IMR-90 (cell line): ENCODE measurements at regions not wholly inside any gene's neighbourhood (a gene's known extent, or its start where the extent isn't known, plus 50 kb on each side); places are given as distances from the start of the nearest gene placed in this dataset.

Experiments used
- ATAC-seq: fragments of 200-7000 bp; cut with Tn5 transposase; 2 replicates; pipeline ENCODE4 v1.9.1; 2020; ENCODE audit warnings: low read depth, mild to moderate bottlenecking, moderate library complexity
- BruUV-seq: library from RNA; stranded (reverse); fragments of 400-500 nt; replicated peaks from 2 replicates; lab custom pipeline; 2021; lab: Mats Ljungman, UMichigan
- CTCF ChIA-PET: fragments of 300-600 bp; formaldehyde crosslinking; extraction: SDS; loops from one replicate; lab custom pipeline; 2021; ENCODE audit warnings: antibody characterized with exemption; lab: Yijun Ruan, JAX
- POLR2A ChIA-PET: fragments of 300-600 bp; sonication (Branson Sonifier 250); formaldehyde crosslinking; loops from one replicate; lab custom pipeline; 2022; ENCODE audit warnings: antibody characterized with exemption; ENCODE audit not compliant: unreplicated experiment; lab: Charles Lee
- DNase-seq: peaks from one replicate; pipeline ENCODE4 v3.0.0; 2013
- H2AFZ ChIP-seq: replicated peaks from 2 replicates; pipeline ENCODE3; 2013; ENCODE audit warnings: low read length, mild to moderate bottlenecking; ENCODE audit not compliant: poor library complexity
- H2AK5ac ChIP-seq: 2 replicates; pipeline ENCODE4 v1.6.1; 2013; ENCODE audit warnings: low read depth, low read length, inconsistent platforms
- H2AK9ac ChIP-seq: replicated peaks from 2 replicates; pipeline ENCODE3; 2013; ENCODE audit warnings: mild to moderate bottlenecking, low read depth, low read length, moderate library complexity; ENCODE audit not compliant: poor library complexity
- H2BK120ac ChIP-seq: 2 replicates; pipeline ENCODE4 v1.6.1; 2013; ENCODE audit warnings: low read depth, low read length, inconsistent platforms
- H2BK15ac ChIP-seq: 3 replicates; pipeline ENCODE4 v1.6.1; 2013; ENCODE audit warnings: low read depth, low read length, inconsistent platforms
- H2BK20ac ChIP-seq: 2 replicates; pipeline ENCODE4 v1.6.1; 2013; ENCODE audit warnings: low read depth, mild to moderate bottlenecking, inconsistent platforms, low read length, moderate library complexity
- H2BK5ac ChIP-seq: 2 replicates; pipeline ENCODE4 v1.6.1; 2013; ENCODE audit warnings: mild to moderate bottlenecking, low read depth, low read length, inconsistent platforms; ENCODE audit not compliant: poor library complexity, severe bottlenecking
- H3K14ac ChIP-seq: replicated peaks from 2 replicates; pipeline ENCODE4 v1.6.1; 2013; ENCODE audit warnings: low read depth, low read length, inconsistent platforms
- H3K18ac ChIP-seq: 2 replicates; pipeline ENCODE4 v1.6.1; 2013; ENCODE audit warnings: low read depth, low read length, control low read depth
- H3K23ac ChIP-seq: 2 replicates; pipeline ENCODE4 v1.6.1; 2013; ENCODE audit warnings: low read depth, low read length, inconsistent platforms
- H3K27ac ChIP-seq: 2 replicates; pipeline ENCODE4 v1.5.1; 2013; ENCODE audit warnings: mild to moderate bottlenecking, control low read depth, low read length; ENCODE audit not compliant: insufficient read depth
- H3K27me3 ChIP-seq: 2 replicates; pipeline ENCODE4 v1.6.1; 2013; ENCODE audit warnings: low read length; ENCODE audit not compliant: control insufficient read depth, insufficient read depth
- H3K36me3 ChIP-seq: 2 replicates; pipeline ENCODE4 v1.6.1; 2013; ENCODE audit warnings: low read length, mixed read lengths; ENCODE audit not compliant: control insufficient read depth, insufficient read depth
- H3K4ac ChIP-seq: 2 replicates; pipeline ENCODE4 v1.6.1; 2013; ENCODE audit warnings: low read depth, low read length, inconsistent platforms
- H3K4me1 ChIP-seq: 2 replicates; pipeline ENCODE4 v1.6.1; 2013; ENCODE audit warnings: low read length, mixed read lengths; ENCODE audit not compliant: control insufficient read depth, insufficient read depth
- H3K4me2 ChIP-seq: 2 replicates; pipeline ENCODE4 v1.6.1; 2013; ENCODE audit warnings: low read depth, mild to moderate bottlenecking, control low read depth, low read length, moderate library complexity
- H3K4me3 ChIP-seq: 2 replicates; pipeline ENCODE4 v1.5.1; 2013; ENCODE audit warnings: low read depth, mild to moderate bottlenecking, control low read depth, low read length, moderate library complexity; ENCODE audit not compliant: insufficient read depth
- H3K56ac ChIP-seq: 2 replicates; pipeline ENCODE4 v1.6.1; 2013; ENCODE audit warnings: low read length, inconsistent platforms; ENCODE audit not compliant: insufficient read depth; ENCODE audit errors: extremely low read depth
- H3K79me1 ChIP-seq, 2 experiments: 2 replicates each; pipeline ENCODE4 v1.6.1; 2013; ENCODE audit warnings: low read length in 2 of 2, inconsistent platforms in 1 of 2, low read depth in 1 of 2
- H3K9ac ChIP-seq: 2 replicates; pipeline ENCODE4 v1.6.1; 2013; ENCODE audit warnings: low read depth, low read length, control low read depth
- H3K9me1 ChIP-seq: 2 replicates; pipeline ENCODE4 v1.6.1; 2013; ENCODE audit warnings: low read length, inconsistent platforms; ENCODE audit not compliant: insufficient read depth
- H3K9me3 ChIP-seq: 2 replicates; pipeline ENCODE4 v1.6.1; 2013; ENCODE audit warnings: low read length; ENCODE audit not compliant: control insufficient read depth, insufficient read depth
- H4K20me1 ChIP-seq: 2 replicates; pipeline ENCODE4 v1.6.1; 2013; ENCODE audit warnings: low read length, inconsistent platforms; ENCODE audit not compliant: insufficient read depth
- H4K5ac ChIP-seq: 2 replicates; pipeline ENCODE4 v1.6.1; 2013; ENCODE audit warnings: mild to moderate bottlenecking, low read depth, low read length, control low read depth
- H4K8ac ChIP-seq, 2 experiments: 2 replicates each; pipeline ENCODE4 v1.6.1; 2013; ENCODE audit warnings: low read depth in 2 of 2, low read length in 2 of 2, control low read depth in 1 of 2, inconsistent platforms in 1 of 2
- H4K91ac ChIP-seq: 2 replicates; pipeline ENCODE4 v1.6.1; 2013; ENCODE audit warnings: low read depth, low read length, inconsistent platforms; ENCODE audit not compliant: insufficient read depth
- BHLHE40 ChIP-seq: fragments of 150-350 bp; IDR thresholded peaks from 2 replicates; pipeline ENCODE4 v1.6.1; 2016; ENCODE audit warnings: mild to moderate bottlenecking, low read depth, low read length
- CEBPB ChIP-seq: IDR thresholded peaks from 2 replicates; pipeline ENCODE4 v1.6.1; 2012; ENCODE audit warnings: low read depth, low read length, improper control_type of control experiment
- CHD1 ChIP-seq: IDR thresholded peaks from 2 replicates; pipeline ENCODE4 v1.6.1; 2012; ENCODE audit warnings: low read depth, low read length, improper control_type of control experiment
- CTCF ChIP-seq: conservative IDR thresholded peaks from 2 replicates; pipeline ENCODE4 v1.5.1; 2012; ENCODE audit warnings: mild to moderate bottlenecking, low read depth, low read length, improper control_type of control experiment
- ELK1 ChIP-seq: fragments of 150-350 bp; IDR thresholded peaks from 2 replicates; pipeline ENCODE4 v1.6.1; 2016; ENCODE audit warnings: low read depth, mild to moderate bottlenecking, low read length, moderate library complexity, borderline replicate concordance
- FOS ChIP-seq: fragments of 150-350 bp; IDR thresholded peaks from 2 replicates; pipeline ENCODE4 v1.6.1; 2016; ENCODE audit warnings: low read depth, low read length
- MAFK ChIP-seq: IDR thresholded peaks from 2 replicates; pipeline ENCODE4 v1.6.1; 2012; ENCODE audit warnings: low read depth, low read length, improper control_type of control experiment
- MAZ ChIP-seq: IDR thresholded peaks from 2 replicates; pipeline ENCODE4 v1.6.1; 2012; ENCODE audit warnings: low read depth, mild to moderate bottlenecking, low read length, improper control_type of control experiment, moderate library complexity, borderline replicate concordance
- MXI1 ChIP-seq: IDR thresholded peaks from 2 replicates; pipeline ENCODE4 v1.6.1; 2012; ENCODE audit warnings: low read depth, mild to moderate bottlenecking, low read length, moderate library complexity, borderline replicate concordance
- NFE2L2 ChIP-seq: fragments of 150-350 bp; IDR thresholded peaks from 2 replicates; pipeline ENCODE4 v1.6.1; 2016; ENCODE audit warnings: low read depth, mild to moderate bottlenecking, low read length
- POLR2A ChIP-seq: IDR thresholded peaks from 2 replicates; pipeline ENCODE4 v1.6.1; 2012; ENCODE audit warnings: mild to moderate bottlenecking, low read depth, low read length
- RAD21 ChIP-seq: IDR thresholded peaks from 2 replicates; pipeline ENCODE4 v1.6.1; 2012; ENCODE audit warnings: low read length, improper control_type of control experiment
- RCOR1 ChIP-seq: IDR thresholded peaks from 2 replicates; pipeline ENCODE4 v1.6.1; 2012; ENCODE audit warnings: mild to moderate bottlenecking, low read length, improper control_type of control experiment; ENCODE audit not compliant: insufficient replicate concordance
- RFX5 ChIP-seq: IDR thresholded peaks from 2 replicates; pipeline ENCODE4 v1.8.0; 2012; ENCODE audit warnings: low read depth, mild to moderate bottlenecking, low read length, moderate library complexity
- SMC3 ChIP-seq: fragments of 150-350 bp; IDR thresholded peaks from 2 replicates; pipeline ENCODE4 v1.6.1; 2016; ENCODE audit warnings: low read depth, mild to moderate bottlenecking, antibody characterized with exemption, low read length, moderate library complexity
- USF2 ChIP-seq: fragments of 150-350 bp; IDR thresholded peaks from 2 replicates; pipeline ENCODE4 v1.6.1; 2017; ENCODE audit warnings: mild to moderate bottlenecking, antibody characterized with exemption, low read length, low read depth
- dilution Hi-C: fragments of 300-500 bp; cut with HindIII; formaldehyde crosslinking; loops from one replicate; pipeline ENCODE4 v1.14.3; 2018; ENCODE audit warnings: low sequenced_read_pairs; ENCODE audit not compliant: unreplicated experiment
- in situ Hi-C: fragments of 300-500 bp; cut with MboI; formaldehyde crosslinking; loops from 3 replicates; pipeline ENCODE4 v1.14.3; 2019; ENCODE audit warnings: low sequenced_read_pairs, inconsistent platforms, mixed read lengths
- intact Hi-C: fragments of 100-400 bp; cut with micrococcal nuclease; formaldehyde crosslinking; loops from 2 replicates; pipeline ENCODE4 v1.10.0; 2022

GRCh38 chr13:70950664-70951063 lies 842.4 kb upstream of the KLHL1 start:
- Histone ChIP-seq H3K27ac (no peak overlapping the region), H2AFZ (no peak overlapping the region), H2BK20ac (no peak overlapping the region), H2AK5ac (no peak overlapping the region), H3K14ac (no peak overlapping the region), H3K9me3 (no peaks in the 10 kb centered on the region), H3K23ac (no peak overlapping the region), H2BK15ac (no peak overlapping the region), H4K20me1 (no peaks in the 10 kb centered on the region), H3K9ac (no peak overlapping the region), H2BK120ac (no peak overlapping the region), H3K4ac (no peak overlapping the region), H3K79me1 (no peaks in the 10 kb centered on the region), H3K4me3 (no peak overlapping the region), H4K8ac (no peak overlapping the region), H3K27me3 (no peaks in the 10 kb centered on the region), H3K18ac (no peak overlapping the region), H3K4me1 (no peaks in the 10 kb centered on the region), H3K56ac (no peak overlapping the region), H2BK5ac (no peak overlapping the region), H4K5ac (no peak overlapping the region), H3K4me2 (no peak overlapping the region), H3K9me1 (no peaks in the 10 kb centered on the region), H2AK9ac (no peak overlapping the region), H3K36me3 (no peaks in the 10 kb centered on the region), H4K91ac (no peak overlapping the region)
- no peak for ATAC-seq
- dilution Hi-C loops (no loop called here), in situ Hi-C loops (loop anchor here (25.0 kb wide), 1 partner anchor 1737 kb away; no protein-coding TSS in a partner anchor), intact Hi-C loops (no loop called here)
- DNase-seq: no peak
- CTCF ChIA-PET: no interaction called here
- POLR2A ChIA-PET: no interaction called here
- TF ChIP-seq RFX5 (no peak), RCOR1 (no peak), MAFK (no peak), BHLHE40 (no peak), USF2 (no peak), POLR2A (no peak), MAZ (no peak), CEBPB (no peak), CTCF (no peak), RAD21 (no peak), SMC3 (no peak), NFE2L2 (no peak), CHD1 (no peak), ELK1 (no peak), MXI1 (no peak), FOS (no peak)
- no TSS peak for BruUV-seq
